GM23338 (cell line): ENCODE measurements at regions not wholly inside any gene's neighbourhood (a gene's known extent, or its start where the extent isn't known, plus 50 kb on each side); places are given as distances from the start of the nearest gene placed in this dataset.

Experiments
- ATAC-seq: fragments of 200-7000 bp; cut with Tn5 transposase; 3 replicates; pipeline ENCODE4 v1.9.1; 2020
- DNase-seq: peaks from one replicate; pipeline ENCODE4 v3.0.0-alpha.2; 2015; ENCODE audit warnings: low spot score
- H2AFZ ChIP-seq: fragments of 200-600 bp; sonication (generic); 2 replicates; pipeline ENCODE4 v1.8.0; 2016; ENCODE audit warnings: antibody characterized with exemption, mild to moderate bottlenecking, moderate library complexity
- H3F3A ChIP-seq: fragments of 200-600 bp; sonication (generic); replicated peaks from 2 replicates; pipeline ENCODE4 v1.8.0; 2017; ENCODE audit warnings: antibody characterized with exemption, mixed run types, low read depth
- H3K27ac ChIP-seq: fragments of 200-600 bp; sonication (generic); 2 replicates; pipeline ENCODE4 v1.6.1; 2016; ENCODE audit warnings: low read depth
- H3K27me3 ChIP-seq: fragments of 200-600 bp; sonication (generic); 2 replicates; pipeline ENCODE4 v1.8.0; 2016; ENCODE audit warnings: mild to moderate bottlenecking, mixed run types, moderate library complexity; ENCODE audit not compliant: insufficient read depth
- H3K36me3 ChIP-seq: fragments of 200-600 bp; sonication (generic); 2 replicates; pipeline ENCODE4 v1.8.0; 2016; ENCODE audit warnings: mild to moderate bottlenecking; ENCODE audit not compliant: insufficient read depth
- H3K4me1 ChIP-seq: fragments of 200-600 bp; sonication (generic); 2 replicates; pipeline ENCODE4 v1.8.0; 2016; ENCODE audit warnings: mild to moderate bottlenecking, moderate library complexity; ENCODE audit not compliant: insufficient read depth
- H3K4me2 ChIP-seq: fragments of 200-600 bp; sonication (generic); 2 replicates; pipeline ENCODE4 v1.7.1; 2017; ENCODE audit warnings: mixed run types
- H3K4me3 ChIP-seq: fragments of 200-600 bp; sonication (generic); 2 replicates; pipeline ENCODE4 v1.6.1; 2016; ENCODE audit warnings: mixed run types
- H3K79me2 ChIP-seq: fragments of 200-600 bp; sonication (generic); replicated peaks from 2 replicates; pipeline ENCODE4 v1.8.0; 2017; ENCODE audit warnings: mild to moderate bottlenecking; ENCODE audit not compliant: insufficient read depth
- H3K9me2 ChIP-seq: fragments of 200-600 bp; sonication (generic); 2 replicates; pipeline ENCODE4 v1.8.0; 2017; ENCODE audit not compliant: insufficient read depth
- H4K20me1 ChIP-seq: fragments of 200-600 bp; sonication (generic); replicated peaks from 2 replicates; pipeline ENCODE4 v1.8.0; 2017; ENCODE audit warnings: mild to moderate bottlenecking; ENCODE audit not compliant: insufficient read depth
- H3K27ac Mint-ChIP-seq: 2 replicates; pipeline ENCODE4 v1.8.0; 2020; ENCODE audit warnings: inconsistent platforms, mild to moderate bottlenecking, moderate library complexity, mixed read lengths
- H3K27me3 Mint-ChIP-seq: 3 replicates; pipeline ENCODE4 v1.8.0; 2022; ENCODE audit warnings: low read depth, mild to moderate bottlenecking, moderate library complexity, mixed read lengths, inconsistent platforms; ENCODE audit not compliant: insufficient read depth, poor library complexity
- H3K36me3 Mint-ChIP-seq: 3 replicates; pipeline ENCODE4 v1.8.0; 2021; ENCODE audit warnings: low read depth, mild to moderate bottlenecking, inconsistent platforms, moderate library complexity, mixed read lengths
- H3K4me1 Mint-ChIP-seq: 3 replicates; pipeline ENCODE4 v1.8.0; 2020; ENCODE audit warnings: mild to moderate bottlenecking, inconsistent platforms, mixed read lengths
- H3K4me3 Mint-ChIP-seq: 3 replicates; pipeline ENCODE4 v1.8.0; 2021; ENCODE audit warnings: moderate library complexity, mild to moderate bottlenecking, inconsistent platforms, mixed read lengths
- H3K9me3 Mint-ChIP-seq: 3 replicates; pipeline ENCODE4 v1.8.0; 2020; ENCODE audit warnings: moderate library complexity, mild to moderate bottlenecking, inconsistent platforms, mixed read lengths
- CTCF ChIP-seq, 2 experiments: fragments of 200-600 bp in 1 of 2; sonication (generic) in 1 of 2; conservative IDR thresholded peaks; 2 replicates each; pipeline versions ENCODE4 v1.5.1 to v1.6.1; 2016 to 2017; ENCODE audit warnings: antibody characterized with exemption in 2 of 2, low read depth in 2 of 2, mild to moderate bottlenecking in 2 of 2, moderate library complexity in 1 of 2
- ETS1 ChIP-seq: IDR thresholded peaks from 2 replicates; pipeline ENCODE4 v1.6.1; 2016; ENCODE audit warnings: antibody characterized with exemption
- EZH2 ChIP-seq: fragments of 200-600 bp; sonication (generic); IDR thresholded peaks from one replicate; pipeline ENCODE4 v1.8.0; 2017; ENCODE audit warnings: antibody characterized with exemption, mild to moderate bottlenecking, low read depth; ENCODE audit not compliant: unreplicated experiment
- JUNB ChIP-seq: IDR thresholded peaks from one replicate; pipeline ENCODE4 v1.6.1; 2016; ENCODE audit warnings: antibody characterized with exemption; ENCODE audit not compliant: unreplicated experiment
- NANOG ChIP-seq: IDR thresholded peaks from 2 replicates; pipeline ENCODE4 v1.6.1; 2016; ENCODE audit warnings: antibody characterized with exemption, borderline replicate concordance
- POLR2AphosphoS5 ChIP-seq: IDR thresholded peaks from 2 replicates; pipeline ENCODE4 v1.6.1; 2016; ENCODE audit warnings: antibody characterized with exemption, low read depth
- REST ChIP-seq: IDR thresholded peaks from one replicate; pipeline ENCODE4 v1.6.1; 2018; ENCODE audit warnings: antibody characterized with exemption; ENCODE audit not compliant: unreplicated experiment
- STAT1 ChIP-seq: IDR thresholded peaks from one replicate; pipeline ENCODE4 v1.6.1; 2016; ENCODE audit warnings: antibody characterized with exemption; ENCODE audit not compliant: unreplicated experiment
- ZNF114 ChIP-seq: fragments of 250-450 bp; sonication (Bioruptor Pico); IDR thresholded peaks from 2 replicates; pipeline ENCODE4 v1.5.0; 2020; ENCODE audit warnings: mild to moderate bottlenecking, moderate library complexity
- ZNF331 ChIP-seq: fragments of 250-450 bp; sonication (Bioruptor Pico); IDR thresholded peaks from 2 replicates; pipeline ENCODE4 v1.5.0; 2020; ENCODE audit warnings: low read depth, mild to moderate bottlenecking, moderate library complexity
- ZNF462 ChIP-seq: fragments of 250-450 bp; sonication (Bioruptor Pico); IDR thresholded peaks from 2 replicates; pipeline ENCODE4 v1.5.0; 2020; ENCODE audit warnings: mild to moderate bottlenecking, moderate library complexity

GRCh38 chr10:4576206-4576605 is 249.8 kb upstream of the AKR1E2 start (continued):
- TF ChIP-seq ZNF462 (CRISPR knock-in tag) = no peak
- TF ChIP-seq CTCF (conservative IDR thresholded peaks at IDR 0.05; ENCODE audit: low read depth in 2 of 2) = no peak
- no peak for TF ChIP-seq ZNF114

GRCh38 chr10:4569151-4569550 is 256.9 kb upstream of the AKR1E2 start:
- Mint-ChIP-seq H3K4me1 (no peaks in the 10 kb centered on the region), H3K9me3 (no peaks in the 10 kb centered on the region), H3K27ac (no peak overlapping the region), H3K4me3 (no peak overlapping the region), H3K27me3 (no peaks in the 10 kb centered on the region), H3K36me3 (no peaks in the 10 kb centered on the region)
- H3K79me2 ChIP-seq = no peaks in the 10 kb centered on the region
- H3K36me3 ChIP-seq = no peaks in the 10 kb centered on the region
- no peak overlapping the region for H3K4me3 ChIP-seq
- H3K9me2 ChIP-seq = peaks cover 3% of the 10 kb centered on the region; the same call in 1 of the 2 replicates
- DNase-seq (no peak), ATAC-seq (no peak)
- no peaks in the 10 kb centered on the region for H3K27me3 ChIP-seq
- H4K20me1 ChIP-seq = no peaks in the 10 kb centered on the region
- H3K4me1 ChIP-seq = no peaks in the 10 kb centered on the region
- no peak overlapping the region for H3K27ac ChIP-seq
- H3K4me2 ChIP-seq = no peak overlapping the region
- H2AFZ ChIP-seq = no peak overlapping the region
- no peaks in the 10 kb centered on the region for H3F3A ChIP-seq
- TF ChIP-seq CTCF (conservative IDR thresholded peaks at IDR 0.05; ENCODE audit: low read depth in 2 of 2) (no peak), STAT1 (no peak), REST (no peak), NANOG (no peak), JUNB (no peak), ETS1 (no peak), EZH2 (no peak), POLR2AphosphoS5 (no peak), ZNF331 (CRISPR knock-in tag) (no peak), ZNF114 (no peak)
